GM12874 (cell line): ENCODE measurements at regions not wholly inside any gene's neighbourhood (a gene's known extent, or its start where the extent isn't known, plus 50 kb on each side); places are given as distances from the start of the nearest gene placed in this dataset.

Experiments
- TF ChIP-seq, protein P1 (sequence below): IDR thresholded peaks from 2 replicates; pipeline ENCODE4 v1.5.1; 2011; ENCODE audit warnings: low read depth, mild to moderate bottlenecking, control low read depth, low read length, moderate library complexity; ENCODE audit not compliant: insufficient read depth

DNA sequence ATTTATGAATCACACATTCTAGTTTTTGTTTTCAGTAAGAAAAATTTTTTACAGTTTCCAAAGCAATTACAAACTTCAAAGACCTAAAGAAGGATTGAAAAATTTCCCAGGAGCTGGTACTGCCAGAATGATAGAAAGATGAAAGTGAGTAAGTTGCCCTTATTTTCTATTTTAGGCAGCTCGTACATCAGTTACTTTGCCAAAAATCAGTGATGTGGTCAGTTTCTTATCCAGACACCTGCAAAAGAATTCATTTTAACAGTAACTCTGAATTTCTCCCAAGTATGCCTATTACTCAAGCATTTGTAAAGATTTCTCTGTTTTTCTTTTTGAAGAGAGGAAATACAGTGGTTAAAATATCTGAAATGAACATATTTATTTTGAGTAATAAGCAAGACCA lies 976.3 kb upstream of the RAG2 start:
- TF ChIP-seq, protein P1, sequence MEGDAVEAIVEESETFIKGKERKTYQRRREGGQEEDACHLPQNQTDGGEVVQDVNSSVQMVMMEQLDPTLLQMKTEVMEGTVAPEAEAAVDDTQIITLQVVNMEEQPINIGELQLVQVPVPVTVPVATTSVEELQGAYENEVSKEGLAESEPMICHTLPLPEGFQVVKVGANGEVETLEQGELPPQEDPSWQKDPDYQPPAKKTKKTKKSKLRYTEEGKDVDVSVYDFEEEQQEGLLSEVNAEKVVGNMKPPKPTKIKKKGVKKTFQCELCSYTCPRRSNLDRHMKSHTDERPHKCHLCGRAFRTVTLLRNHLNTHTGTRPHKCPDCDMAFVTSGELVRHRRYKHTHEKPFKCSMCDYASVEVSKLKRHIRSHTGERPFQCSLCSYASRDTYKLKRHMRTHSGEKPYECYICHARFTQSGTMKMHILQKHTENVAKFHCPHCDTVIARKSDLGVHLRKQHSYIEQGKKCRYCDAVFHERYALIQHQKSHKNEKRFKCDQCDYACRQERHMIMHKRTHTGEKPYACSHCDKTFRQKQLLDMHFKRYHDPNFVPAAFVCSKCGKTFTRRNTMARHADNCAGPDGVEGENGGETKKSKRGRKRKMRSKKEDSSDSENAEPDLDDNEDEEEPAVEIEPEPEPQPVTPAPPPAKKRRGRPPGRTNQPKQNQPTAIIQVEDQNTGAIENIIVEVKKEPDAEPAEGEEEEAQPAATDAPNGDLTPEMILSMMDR = no peak

DNA sequence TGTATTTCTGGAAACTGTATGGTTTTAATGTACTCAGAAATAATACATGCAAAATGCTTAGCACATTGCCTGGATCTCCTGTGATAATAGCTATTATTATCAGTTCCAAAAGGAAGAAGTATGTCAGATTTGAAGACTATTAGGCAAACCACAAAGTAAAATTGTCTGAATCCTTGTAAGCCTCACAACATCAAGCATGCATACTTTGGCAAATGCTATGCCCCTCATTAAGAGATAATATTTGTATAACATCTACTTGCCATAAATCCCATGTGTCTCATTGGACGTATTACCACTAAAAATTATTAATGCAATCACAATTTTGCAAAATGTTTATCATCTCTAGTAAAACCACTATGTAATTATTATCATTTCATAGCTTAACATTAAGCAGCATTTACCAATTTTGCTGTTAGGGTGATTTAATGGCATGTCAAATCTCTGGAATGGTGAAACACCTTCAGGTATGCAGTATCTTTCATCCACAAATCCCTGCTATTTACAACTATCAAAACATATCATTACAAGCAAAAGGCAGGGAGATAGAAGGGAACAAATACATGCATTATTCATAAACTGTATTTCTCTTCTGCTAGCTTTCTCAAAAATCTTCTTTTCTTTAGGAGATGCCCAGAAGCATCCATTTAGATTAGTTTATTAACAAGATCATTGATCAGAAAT lies 974.6 kb upstream of the RAG2 start:
- TF ChIP-seq, protein P1 = no peak

DNA sequence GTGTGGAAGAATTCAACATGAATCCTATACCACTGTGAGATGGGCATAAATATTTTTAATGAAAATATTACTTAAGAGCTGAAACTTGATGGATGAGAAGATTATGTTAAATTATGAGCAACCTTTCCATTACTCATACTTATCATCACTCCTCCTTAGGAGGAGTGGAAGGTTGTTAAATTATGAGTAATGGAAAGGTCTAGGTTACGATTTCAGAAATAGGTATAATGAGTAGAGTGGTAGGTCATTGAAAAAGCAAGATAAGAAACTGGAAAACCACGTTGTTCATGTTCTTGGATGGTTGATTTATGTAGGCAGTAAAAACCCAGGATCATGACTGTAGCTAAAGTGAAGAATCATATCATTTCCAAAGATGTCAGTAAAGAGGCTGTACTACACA lies 973.2 kb upstream of the RAG2 start:
- TF ChIP-seq, protein P1 = no peak

DNA sequence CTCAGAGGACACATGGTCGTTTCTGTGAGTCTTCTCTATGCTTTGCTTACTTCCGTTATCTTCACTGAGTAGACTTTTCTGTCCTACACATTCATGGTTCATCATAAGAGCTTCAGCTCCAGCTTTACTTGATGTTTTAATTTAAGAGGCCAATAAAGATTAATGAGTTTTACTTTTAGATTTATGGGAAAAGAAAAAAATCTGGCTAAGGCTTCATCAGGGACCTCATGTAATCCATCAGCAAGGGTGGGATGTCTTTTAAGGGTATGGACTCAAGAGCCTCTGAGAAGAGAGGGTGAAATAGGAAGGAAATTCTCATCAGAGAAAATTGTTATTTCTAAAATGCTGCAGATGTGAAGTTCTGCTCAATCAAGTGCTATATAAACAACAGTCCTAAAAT lies 963.0 kb upstream of the RAG2 start:
- TF ChIP-seq, protein P1 = no peak

DNA sequence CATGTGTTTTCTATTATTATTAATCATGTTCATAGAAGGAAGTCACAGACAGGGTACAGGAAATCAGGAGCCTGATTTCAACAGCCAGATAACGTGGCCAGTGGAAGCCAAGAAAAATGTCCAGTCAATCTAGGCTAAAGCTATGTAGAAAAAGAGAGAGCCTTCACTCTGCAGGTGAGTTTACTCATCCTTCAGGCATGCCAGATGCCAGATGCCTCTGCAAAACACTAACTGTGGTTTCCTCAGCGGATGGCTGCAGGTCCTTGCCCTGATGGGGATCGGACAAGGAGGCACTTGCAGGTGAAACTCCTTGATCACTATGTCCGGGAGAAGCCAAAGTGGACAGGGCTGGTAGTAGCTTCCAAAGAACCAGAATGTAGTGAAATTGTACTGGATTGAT lies 962.3 kb upstream of the RAG2 start:
- TF ChIP-seq, protein P1 = no peak

DNA sequence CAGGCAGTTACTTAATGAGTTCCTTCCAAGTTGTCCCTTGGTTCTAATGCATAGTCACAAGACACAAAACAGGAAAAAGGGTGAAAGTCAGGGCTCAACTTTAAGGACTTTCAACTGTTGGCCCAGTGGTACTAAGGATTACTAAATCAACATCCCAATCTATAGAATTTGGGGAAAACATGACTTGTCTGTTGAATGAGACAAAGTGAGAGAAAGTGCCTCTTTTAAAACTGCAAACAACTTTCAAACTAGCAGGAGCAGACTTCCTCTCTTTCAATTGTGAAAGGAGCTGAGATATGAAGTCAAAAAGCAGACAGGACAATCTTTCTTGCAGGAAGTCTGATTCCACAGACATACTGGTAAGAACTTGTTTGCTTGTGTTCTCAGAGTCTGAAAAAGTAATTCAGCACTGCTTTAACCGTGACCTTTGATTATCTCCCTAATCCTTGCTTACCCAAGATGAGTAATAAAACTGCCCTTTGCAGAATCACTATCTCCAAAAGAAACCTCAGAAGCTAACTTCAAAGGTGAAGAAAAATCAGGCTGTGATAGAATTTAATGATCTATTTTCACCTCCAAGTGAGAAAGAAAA lies 960.7 kb upstream of the RAG2 start:
- TF ChIP-seq, protein P1 = no peak

DNA sequence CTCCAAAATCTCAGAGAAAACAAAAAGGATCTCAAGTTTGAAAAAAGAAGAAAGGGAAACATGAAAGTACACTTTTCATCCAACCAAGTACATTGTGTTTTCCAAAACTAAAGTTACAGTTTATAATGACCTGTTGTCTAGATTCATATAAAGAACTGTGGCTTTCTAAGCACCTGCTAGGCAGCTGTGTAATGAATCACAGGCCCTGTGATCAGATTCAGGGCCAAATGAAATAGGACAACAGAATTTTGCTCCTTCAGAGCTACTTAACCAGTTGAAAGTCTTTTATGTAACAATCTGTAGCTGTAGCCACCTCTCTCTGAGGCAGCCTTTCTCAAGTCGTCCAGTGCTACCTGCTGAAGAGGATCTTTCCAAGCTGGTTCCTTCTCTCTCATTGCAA lies 960.0 kb upstream of the RAG2 start:
- TF ChIP-seq, protein P1 = no peak
